ENCODE measurements at regions not wholly inside any gene's neighbourhood (a gene's known extent, or its start where the extent isn't known, plus 50 kb on each side); places are given as distances from the start of the nearest gene placed in this dataset.
A peak's percentile ranks its signal among the peaks of the same experiment; 100 is the strongest.
"Not testable (repeated sequence)": the region's sequence is repeated elsewhere in the genome, so short reads cannot be mapped to it uniquely, and the experiment has no call there.

DNA sequence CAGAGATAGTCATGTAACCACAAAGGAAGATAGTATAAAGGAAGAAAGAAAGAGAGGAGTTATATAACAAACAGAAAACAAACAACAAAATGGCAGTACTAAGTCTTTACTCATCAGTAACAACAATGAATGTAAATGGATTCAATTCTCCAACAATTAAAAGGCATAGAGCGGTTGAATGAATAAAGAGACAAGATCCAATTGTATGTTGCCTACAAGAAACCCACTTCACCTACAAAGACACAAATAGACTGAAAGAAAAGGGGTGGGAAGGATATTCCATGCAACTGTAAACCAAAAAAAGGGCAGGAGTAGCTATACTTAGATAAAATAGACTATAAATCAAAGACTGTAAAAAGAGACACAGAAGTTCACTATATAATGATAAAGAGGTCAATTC is 157.3 kb upstream of the CREB1 start:
- no peak for DNase-seq

DNA sequence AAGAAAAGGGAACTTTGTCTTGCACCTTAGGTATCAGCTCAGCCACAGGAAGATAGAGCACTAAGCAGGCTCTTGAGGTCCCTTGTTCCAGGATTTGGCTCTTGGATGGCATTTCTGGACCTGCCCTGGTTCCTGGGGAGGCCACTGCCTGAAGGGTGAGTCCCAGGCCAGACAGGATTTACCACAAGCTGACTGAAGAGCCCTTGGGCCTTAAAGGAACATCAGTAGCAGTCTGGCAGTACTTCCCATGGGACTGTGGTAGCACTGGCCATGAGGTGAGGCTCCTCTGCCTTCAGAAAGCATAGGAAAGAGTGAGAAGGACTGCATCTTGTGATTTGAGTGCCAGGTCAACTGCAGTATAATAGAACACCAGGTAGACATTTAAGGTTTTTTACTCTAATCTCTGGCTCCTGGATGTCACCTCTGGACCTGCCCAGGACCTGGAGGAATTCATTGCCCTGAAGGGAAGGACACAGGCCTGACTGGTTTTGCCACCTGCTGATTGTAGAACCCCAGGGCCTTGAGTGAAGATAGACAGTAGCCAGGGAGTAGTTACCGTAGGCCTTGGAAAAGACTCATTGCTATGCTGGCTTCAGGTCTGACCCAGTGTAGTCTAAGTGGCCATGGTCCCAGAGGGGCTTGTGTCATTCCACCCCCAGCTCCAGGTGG is 154.4 kb upstream of the CREB1 start:
- no peak for DNase-seq

DNA sequence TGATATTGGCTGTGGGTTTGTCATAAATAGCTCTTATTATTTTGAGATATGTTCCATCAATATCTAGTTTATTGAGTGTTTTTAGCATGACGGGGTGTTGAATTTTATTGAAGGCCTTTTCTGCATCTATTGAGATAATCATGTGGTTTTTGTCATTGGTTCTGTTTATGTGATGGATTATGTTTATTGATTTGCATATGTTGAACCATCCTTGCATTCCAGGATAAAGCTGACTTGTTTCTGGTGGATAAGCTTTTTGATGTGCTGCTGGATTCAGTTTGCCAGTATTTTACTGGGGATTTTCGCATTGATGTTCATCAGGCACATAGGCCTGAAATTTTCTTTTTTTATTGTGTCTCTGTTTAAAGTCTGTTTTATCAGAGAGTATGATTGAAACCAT is 151.1 kb upstream of the CREB1 start:
- DNase-seq: not testable (repeated sequence)

DNA sequence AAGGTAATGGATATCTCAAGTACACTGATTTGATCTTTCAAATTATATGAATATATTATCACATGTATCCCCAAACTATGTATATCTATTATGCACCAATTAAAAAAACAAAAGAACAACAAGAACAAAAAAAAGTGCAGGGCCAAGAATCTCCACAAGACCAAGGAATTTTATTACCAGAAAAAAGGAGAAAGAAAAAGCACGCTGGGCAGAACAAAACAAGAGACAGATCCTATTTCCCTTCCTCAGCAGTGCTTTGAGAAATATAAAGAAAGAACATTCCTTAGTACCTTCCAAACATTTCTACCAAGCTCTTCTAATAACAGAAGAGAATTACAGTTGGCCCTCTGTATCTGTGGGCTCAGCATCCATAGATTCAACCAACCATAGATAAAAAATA is 144.7 kb upstream of the CREB1 start:
- no peak for DNase-seq

DNA sequence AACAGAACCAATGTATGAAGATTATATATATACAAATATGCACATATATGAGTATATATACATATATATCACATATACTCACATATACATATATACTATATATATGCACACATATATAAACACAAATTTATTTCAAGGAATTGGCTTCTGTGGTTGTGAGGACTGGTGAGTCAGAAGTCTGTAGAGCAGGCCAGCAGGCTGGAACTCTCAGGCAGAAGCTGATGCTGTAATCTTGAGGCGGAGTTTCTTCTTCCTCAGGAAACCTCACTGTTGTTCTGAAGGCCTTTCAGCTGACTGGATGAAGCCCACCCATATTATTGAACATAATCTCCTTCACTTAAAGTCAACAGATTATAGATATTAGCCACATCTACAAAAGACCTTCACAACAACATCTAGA is 143.9 kb upstream of the CREB1 start:
- DNase-seq: no peak

GRCh38 chr2:207387001-207387571 is 142.7 kb upstream of the CREB1 start:
- DNase-seq: no peak

DNA sequence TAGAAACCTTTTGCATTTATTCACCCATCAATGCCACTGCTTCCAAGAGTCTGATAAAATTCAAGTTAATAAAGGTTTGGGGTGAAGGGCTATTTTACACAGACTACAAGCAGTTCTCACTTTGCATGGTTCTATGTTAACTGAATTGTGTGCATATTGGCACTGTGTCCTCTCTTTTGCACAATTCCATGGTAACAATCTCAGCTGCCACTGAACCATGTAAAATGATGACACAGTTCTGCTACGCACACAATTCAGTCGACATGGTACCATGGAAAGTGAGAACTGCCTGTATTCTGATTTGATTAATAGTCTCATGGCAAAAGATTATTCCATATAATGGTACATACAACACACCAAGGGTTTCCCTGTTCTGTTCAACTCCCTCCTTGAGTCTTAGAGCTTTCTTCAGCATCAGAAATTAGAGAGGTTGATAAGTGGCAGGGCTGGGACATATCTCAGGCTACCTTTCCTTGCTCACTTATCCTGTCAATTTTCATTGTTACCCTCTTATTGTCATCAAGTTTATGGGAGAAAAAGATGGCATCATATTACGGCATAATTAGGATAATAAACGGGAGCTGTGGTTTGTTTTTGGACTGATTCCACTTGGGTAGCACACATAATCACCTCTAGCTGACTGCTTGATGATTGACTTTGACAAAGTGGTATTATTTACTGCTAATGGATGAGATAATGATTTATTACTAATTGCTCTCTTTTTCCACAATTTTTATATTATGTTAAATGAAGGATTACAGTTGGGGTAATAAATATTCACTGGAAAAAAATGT is 139.3 kb upstream of the CREB1 start:
- no peak for DNase-seq

- no peak for DNase-seq
These were observed 135.5 kb upstream of the CREB1 start for GRCh38 chr2:207394203-207394781.

GRCh38 chr2:207394812-207395534 is 134.8 kb upstream of the CREB1 start:
- peak; percentile 29 for DNase-seq

DNA sequence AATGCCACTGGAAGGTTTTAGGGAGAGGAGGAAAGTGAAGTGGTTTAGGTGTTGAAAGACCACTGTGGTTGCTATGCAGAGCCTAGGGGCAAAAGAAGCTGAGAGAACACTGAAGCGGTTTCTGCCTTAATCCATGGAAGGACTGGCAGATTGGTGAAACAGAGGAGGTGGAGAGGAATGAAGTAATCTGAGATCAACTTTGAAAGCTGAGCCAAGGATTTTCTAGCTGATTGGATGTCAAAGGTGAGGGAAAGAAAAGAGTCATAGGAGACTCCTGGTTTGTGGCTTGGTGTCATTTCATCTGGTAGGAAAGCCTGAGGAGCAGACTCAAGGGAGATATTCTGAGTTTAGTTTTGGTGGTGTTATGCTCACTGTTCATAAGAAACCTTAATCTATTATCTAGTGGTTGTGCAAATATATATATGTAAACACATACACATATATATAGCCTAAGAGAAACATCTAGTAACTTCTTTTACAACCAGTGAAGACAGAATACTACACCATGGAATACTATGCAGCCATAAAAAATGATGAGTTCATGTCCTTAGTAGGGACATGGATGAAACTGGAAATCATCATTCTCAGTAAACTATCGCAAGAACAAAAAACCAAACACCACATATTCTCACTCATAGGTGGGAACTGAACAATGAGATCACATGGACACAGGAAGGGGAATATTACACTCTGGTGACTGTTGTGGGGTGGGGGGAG is 134.1 kb upstream of the CREB1 start:
- no peak for DNase-seq

DNA sequence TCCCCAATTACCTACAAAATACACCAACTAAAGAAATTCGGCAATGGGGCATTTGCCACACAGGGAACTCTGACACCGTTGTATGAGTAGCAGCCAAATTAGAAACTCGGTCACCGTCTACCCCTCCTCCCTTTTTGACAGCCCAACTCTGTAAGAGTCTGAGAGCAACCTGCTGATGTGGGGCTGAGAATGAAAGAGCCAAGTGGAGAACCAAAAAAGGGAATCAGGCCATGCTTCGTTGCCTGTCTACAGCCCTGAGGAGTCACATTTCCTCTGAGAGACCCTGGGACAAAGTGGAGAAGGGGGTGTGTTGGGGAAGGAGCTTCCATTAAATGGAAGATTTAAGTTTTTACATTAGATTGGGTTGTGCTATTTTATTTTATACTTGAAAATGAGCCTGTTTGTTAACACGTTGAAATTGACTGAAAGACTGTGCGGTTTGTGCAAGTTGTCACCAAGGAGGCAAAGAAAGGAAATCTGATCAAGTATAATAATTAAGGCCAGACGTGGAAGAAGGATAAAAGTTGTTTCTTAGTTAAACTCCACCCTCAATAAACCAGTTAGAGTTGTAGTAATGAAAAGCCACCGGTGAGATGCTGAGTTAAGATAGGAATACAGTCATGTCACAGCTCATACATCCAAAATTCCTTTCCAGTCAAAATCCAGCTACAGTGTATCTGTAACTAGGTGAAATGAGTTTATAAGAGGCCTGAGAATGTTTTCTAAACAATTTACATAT is 131.7 kb upstream of the CREB1 start:
- peak; percentile 40 for DNase-seq

- DNase-seq: peak; percentile 27
These were observed 130.5 kb upstream of the CREB1 start for GRCh38 chr2:207399301-207399700.

- DNase-seq: no peak
These were observed 128.4 kb upstream of the CREB1 start for GRCh38 chr2:207401338-207401737.

DNA sequence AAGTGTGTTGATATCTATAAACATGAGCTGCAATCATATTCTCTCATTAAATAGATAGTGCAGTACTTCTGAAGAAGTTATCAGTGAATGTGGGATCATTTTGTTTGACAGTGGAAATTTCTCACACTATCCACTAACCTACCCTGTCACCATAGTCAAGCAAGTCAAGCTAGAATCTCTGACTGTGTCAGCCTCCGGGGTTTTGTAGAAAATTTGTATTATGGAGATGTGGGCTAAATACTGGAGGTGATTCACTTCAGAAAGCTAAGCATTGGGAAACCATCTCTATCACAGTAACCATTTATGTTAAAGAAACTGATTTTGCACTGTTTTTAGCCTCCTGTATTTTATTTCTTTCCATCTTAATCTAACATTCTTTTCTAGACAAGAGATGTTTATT is 126.6 kb upstream of the CREB1 start:
- DNase-seq: no peak

- no peak for DNase-seq
These were observed 125.8 kb upstream of the CREB1 start for GRCh38 chr2:207403950-207404349.

- DNase-seq: no peak
These were observed 124.6 kb upstream of the CREB1 start for GRCh38 chr2:207405150-207405549.

DNA sequence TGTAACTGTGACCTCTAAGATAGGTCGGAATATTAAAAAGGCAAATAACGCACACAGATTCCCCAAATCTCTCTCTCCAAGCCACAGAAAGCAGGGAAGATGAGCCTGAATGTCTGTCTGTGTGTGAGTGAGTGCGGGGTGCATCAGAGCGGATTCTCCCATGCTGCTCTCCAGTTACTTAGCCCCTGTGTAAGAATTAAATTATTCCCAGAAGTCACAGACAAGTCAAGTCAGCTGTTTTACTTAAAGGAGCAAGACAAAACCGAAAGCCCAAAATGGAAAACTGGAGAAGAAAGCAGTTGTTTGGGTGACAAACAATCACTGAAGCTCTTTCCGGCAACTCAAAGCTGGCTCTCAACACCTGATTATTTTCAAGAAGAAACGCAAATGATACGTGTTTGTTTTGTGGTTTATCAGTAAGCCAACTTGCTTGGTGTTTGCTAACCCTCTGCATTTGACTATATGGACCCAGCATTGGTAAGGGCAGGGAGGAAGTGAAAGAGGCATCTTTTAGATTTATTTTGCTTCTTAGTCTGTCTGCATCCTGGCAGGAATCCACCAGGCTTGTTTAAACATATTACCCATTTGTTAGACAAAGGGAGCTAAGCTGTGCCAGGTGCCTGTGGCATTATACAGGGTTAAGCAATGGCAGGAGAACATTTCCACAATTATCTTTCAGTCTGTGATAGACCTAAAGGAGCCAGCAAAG is 121.5 kb upstream of the CREB1 start:
- DNase-seq: peak; percentile 35

DNA sequence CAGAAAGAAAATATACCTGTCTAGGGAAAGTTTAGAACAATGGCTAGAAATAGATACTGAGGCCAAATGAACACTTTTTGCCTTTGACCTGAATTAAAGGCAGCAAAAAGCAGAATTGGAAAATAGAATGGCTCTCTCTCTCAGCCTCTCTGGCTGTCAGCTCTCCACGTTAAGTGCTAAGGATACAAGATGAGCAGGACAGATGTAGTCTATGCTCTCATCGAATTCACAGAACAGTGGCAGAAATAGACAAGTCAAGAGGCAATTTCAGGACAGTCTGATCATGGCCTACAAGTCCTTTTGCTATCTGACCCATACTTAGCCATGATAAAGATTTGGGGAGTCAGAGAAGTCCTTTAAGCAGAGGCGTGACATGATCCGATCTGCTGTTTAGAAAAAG is 120.2 kb upstream of the CREB1 start:
- DNase-seq: no peak

DNA sequence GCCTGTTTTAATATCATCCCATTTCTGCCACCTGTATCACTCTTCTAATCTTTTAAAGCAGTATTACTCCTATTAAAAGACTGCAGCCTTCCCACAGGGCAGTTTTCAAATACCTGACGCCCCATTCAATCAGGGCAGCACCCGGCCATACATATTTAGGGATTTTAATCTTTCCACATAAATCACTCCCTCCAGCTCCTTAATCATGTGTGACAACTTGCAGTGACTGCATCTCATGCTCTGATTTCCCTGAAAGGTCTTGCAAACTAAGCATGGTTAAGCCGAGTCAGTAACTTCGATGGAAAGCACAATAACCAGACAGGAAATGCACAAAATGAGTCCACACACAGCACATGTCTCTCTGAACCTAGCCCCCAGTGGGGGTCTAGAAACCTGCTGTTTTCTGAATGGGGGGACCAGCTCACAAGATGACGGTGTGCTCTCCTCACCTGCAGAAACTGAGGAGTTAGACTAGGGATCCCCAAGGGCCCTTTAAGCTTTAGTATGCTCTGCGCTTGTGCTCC is 116.9 kb upstream of the CREB1 start:
- peak; percentile 42 for DNase-seq

DNA sequence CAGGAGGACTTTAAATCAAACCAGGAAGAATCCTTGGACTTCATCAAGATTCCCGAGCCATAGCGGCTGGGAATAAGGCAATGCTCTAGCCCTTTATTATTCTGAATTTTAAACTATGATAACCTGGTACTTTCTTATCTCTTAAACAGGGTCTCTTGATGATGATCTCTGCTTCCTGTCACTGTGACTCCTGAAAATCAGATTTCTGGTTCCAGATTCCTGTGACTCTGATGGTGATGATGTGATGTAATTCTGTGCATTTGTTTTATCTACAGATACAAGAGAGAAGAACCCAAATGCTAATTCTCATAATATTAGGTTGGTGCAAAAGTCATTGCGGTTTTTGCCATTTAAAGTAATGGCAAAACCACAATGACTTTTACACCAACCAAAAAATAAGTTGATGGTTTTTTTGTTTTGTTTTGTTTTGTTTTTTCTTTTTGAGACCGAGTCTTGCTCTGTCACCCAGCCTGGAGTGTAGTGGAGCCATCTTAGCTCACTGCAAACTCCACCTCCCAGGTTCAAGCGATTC is 116.3 kb upstream of the CREB1 start:
- no peak for DNase-seq

DNA sequence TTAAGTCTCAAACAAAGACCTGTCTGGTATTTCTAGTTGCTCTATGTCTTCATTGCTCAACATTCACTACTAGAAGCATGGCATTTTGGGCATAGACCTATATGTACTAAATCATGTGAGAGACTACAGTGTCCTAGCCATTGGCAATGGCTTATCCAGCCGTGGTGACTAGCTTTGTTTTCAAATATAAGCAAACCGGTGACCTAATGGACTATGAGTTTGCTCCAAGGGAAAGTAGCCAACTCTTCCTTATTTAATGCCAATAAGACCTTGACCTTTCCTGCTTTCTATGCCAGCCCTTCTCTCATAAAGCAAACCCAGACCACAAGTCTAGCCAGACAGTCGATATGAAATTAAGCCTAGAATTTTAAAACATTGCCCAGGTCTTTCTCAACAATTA is 113.7 kb upstream of the CREB1 start:
- DNase-seq: no peak

Measured in eye (tissue), 1 donor.